ENCODE measurements at regions not wholly inside any gene's neighbourhood (a gene's known extent, or its start where the extent isn't known, plus 50 kb on each side); places are given as distances from the start of the nearest gene placed in this dataset.

DNA sequence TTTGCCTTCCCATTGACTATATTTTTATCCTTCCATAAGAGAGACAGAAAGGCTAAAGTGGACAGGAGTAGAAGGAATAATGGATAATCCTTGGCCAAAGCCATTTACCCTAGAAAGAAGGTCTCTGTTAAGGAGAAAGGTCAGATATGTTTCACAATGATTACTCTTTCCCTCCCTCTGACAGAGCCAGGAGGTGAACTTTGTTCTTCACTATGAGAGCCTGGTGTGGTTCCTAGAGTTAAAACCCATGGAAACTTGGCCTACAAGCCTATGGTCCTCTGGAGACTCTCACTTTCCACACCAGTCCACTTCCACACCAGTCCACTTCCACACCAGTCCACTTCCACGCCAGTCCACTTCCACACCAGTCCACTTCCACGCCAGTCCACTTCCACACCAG, 479.9 kb upstream of the ZP4 start:
- Histone ChIP-seq H3K36me3 (ENCODE audit: insufficient read depth, low read length) (no peaks in the 10 kb centered on the region), H2AFZ (ENCODE audit: low read depth, low read length) (no peak overlapping the region), H3K9me3 (ENCODE audit: insufficient read depth, low read length, severe bottlenecking) (no peaks in the 10 kb centered on the region), H3K4me2 (ENCODE audit: insufficient read depth, low read length) (no peak overlapping the region), H3K27ac (ENCODE audit: low read length) (no peak overlapping the region), H3K27me3 (ENCODE audit: insufficient read depth, low read length, poor library complexity) (no peaks in the 10 kb centered on the region), H3K4me3 (ENCODE audit: low read depth in 1 of 2, low read length in 2 of 2) (no peak overlapping the region), H3K79me2 (ENCODE audit: insufficient read depth, low read length) (no peaks in the 10 kb centered on the region), H3K9ac (ENCODE audit: low read depth, low read length) (no peak overlapping the region), H4K20me1 (ENCODE audit: insufficient read depth, low read length) (no peaks in the 10 kb centered on the region), H3K4me1 (ENCODE audit: insufficient read depth, low read length) (no peaks in the 10 kb centered on the region)
- DNase-seq (no peak), ATAC-seq (ENCODE audit: insufficient read depth, low read depth) (no peak)
- TF ChIP-seq CTCF (IDR thresholded peaks at IDR 0.05; ENCODE audit: borderline replicate concordance, extremely low read depth, low read length, poor library complexity, severe bottlenecking): no peak
- TF ChIP-seq EZH2 (IDR thresholded peaks at IDR 0.05; ENCODE audit: borderline replicate concordance, low read depth, low read length, severe bottlenecking): no peak

- no peak overlapping the region for H3K4me2 ChIP-seq (ENCODE audit: insufficient read depth, low read length)
- H2AFZ ChIP-seq (ENCODE audit: low read depth, low read length): no peak overlapping the region
- H3K27me3 ChIP-seq (ENCODE audit: insufficient read depth, low read length, poor library complexity): no peaks in the 10 kb centered on the region
- no peaks in the 10 kb centered on the region for H4K20me1 ChIP-seq (ENCODE audit: insufficient read depth, low read length)
- H3K4me1 ChIP-seq (ENCODE audit: insufficient read depth, low read length): no peaks in the 10 kb centered on the region
- H3K79me2 ChIP-seq (ENCODE audit: insufficient read depth, low read length): no peaks in the 10 kb centered on the region
- no peak overlapping the region for H3K9ac ChIP-seq (ENCODE audit: low read depth, low read length)
- TF ChIP-seq CTCF (IDR thresholded peaks at IDR 0.05; ENCODE audit: borderline replicate concordance, extremely low read depth, low read length, poor library complexity, severe bottlenecking) (no peak), EZH2 (IDR thresholded peaks at IDR 0.05; ENCODE audit: borderline replicate concordance, low read depth, low read length, severe bottlenecking) (no peak)
- H3K4me3 ChIP-seq (ENCODE audit: low read depth in 1 of 2, low read length in 2 of 2): no peak overlapping the region
- DNase-seq (no peak), ATAC-seq (ENCODE audit: insufficient read depth, low read depth) (no peak)
- no peaks in the 10 kb centered on the region for H3K9me3 ChIP-seq (ENCODE audit: insufficient read depth, low read length, severe bottlenecking)
- H3K27ac ChIP-seq (ENCODE audit: low read length): no peak overlapping the region
- H3K36me3 ChIP-seq (ENCODE audit: insufficient read depth, low read length): no peaks in the 10 kb centered on the region
These were observed 473.6 kb upstream of the ZP4 start for GRCh38 chr1:238364214-238364892.

GRCh38 chr1:238360474-238360873, 469.8 kb upstream of the ZP4 start:
- H3K4me2 ChIP-seq (ENCODE audit: insufficient read depth, low read length): no peak overlapping the region

More at GRCh38 chr1:238360474-238360873, 469.8 kb upstream of the ZP4 start:
- Histone ChIP-seq H3K79me2 (ENCODE audit: insufficient read depth, low read length) (no peaks in the 10 kb centered on the region), H2AFZ (ENCODE audit: low read depth, low read length) (no peak overlapping the region), H3K4me1 (ENCODE audit: insufficient read depth, low read length) (no peaks in the 10 kb centered on the region), H3K4me3 (ENCODE audit: low read depth in 1 of 2, low read length in 2 of 2) (no peak overlapping the region), H3K36me3 (ENCODE audit: insufficient read depth, low read length) (no peaks in the 10 kb centered on the region), H3K27ac (ENCODE audit: low read length) (no peak overlapping the region), H3K27me3 (ENCODE audit: insufficient read depth, low read length, poor library complexity) (no peaks in the 10 kb centered on the region), H3K9ac (ENCODE audit: low read depth, low read length) (no peak overlapping the region), H3K9me3 (ENCODE audit: insufficient read depth, low read length, severe bottlenecking) (no peaks in the 10 kb centered on the region), H4K20me1 (ENCODE audit: insufficient read depth, low read length) (no peaks in the 10 kb centered on the region)
- TF ChIP-seq EZH2 (IDR thresholded peaks at IDR 0.05; ENCODE audit: borderline replicate concordance, low read depth, low read length, severe bottlenecking): no peak
- TF ChIP-seq CTCF (IDR thresholded peaks at IDR 0.05; ENCODE audit: borderline replicate concordance, extremely low read depth, low read length, poor library complexity, severe bottlenecking): no peak
- no peak for DNase-seq
- no peak for ATAC-seq (ENCODE audit: insufficient read depth, low read depth)

Data from DND-41 (cell line).